ENCODE measurements at regions not wholly inside any gene's neighbourhood (a gene's known extent, or its start where the extent isn't known, plus 50 kb on each side); places are given as distances from the start of the nearest gene placed in this dataset.

DNA sequence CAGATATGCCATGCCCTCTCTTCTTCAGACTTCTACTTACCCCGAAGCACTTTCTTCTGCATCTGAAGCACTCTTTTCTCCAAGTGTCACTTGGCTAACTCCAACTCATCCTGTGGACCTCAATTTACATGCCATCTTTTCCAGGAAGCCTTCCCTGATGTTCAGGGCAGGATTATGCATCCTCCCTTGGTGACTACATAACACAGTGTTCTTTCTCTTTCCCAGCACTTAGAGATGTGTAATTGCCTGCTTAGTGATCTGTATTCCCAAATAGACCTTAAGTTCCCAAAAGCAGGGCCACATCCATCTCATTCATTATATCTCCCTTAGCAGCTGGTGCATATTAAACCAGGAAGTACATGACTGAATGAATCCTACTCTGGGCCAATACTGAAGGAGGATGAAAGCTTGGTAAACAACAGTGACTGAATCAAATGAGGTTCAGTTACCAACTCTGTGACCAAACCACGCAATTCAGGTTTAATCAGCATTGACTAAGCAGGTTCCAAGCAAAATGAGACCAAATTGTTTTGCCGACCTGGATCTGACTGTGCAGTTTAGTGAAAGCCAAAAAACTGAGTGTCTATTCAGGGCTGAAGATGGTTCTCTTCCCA is 121.4 kb upstream of the TCF21 start:
- Histone ChIP-seq H3K9ac (ENCODE audit: low read length) (no peak overlapping the region), H3K9me3 (ENCODE audit: low read length) (no peaks in the 10 kb centered on the region), H3K27ac (ENCODE audit: low read length) (no peak overlapping the region), H3K79me2 (replicated peaks; ENCODE audit: insufficient read depth, low read length) (no peaks in the 10 kb centered on the region), H3K4me3 (ENCODE audit: low read length) (no peak overlapping the region), H4K20me1 (ENCODE audit: insufficient read depth) (no peaks in the 10 kb centered on the region), H2AFZ (ENCODE audit: low read depth, low read length) (no peak overlapping the region), H3K36me3 (ENCODE audit: insufficient read depth, low read length) (no peaks in the 10 kb centered on the region), H3F3A (ENCODE audit: insufficient read depth, low read length, poor library complexity, severe bottlenecking) (no peaks in the 10 kb centered on the region), H3K27me3 (ENCODE audit: insufficient read depth, low read depth, low read length) (no peaks in the 10 kb centered on the region), H3K4me2 (ENCODE audit: low read length) (no peak overlapping the region), H3K9me2 (ENCODE audit: insufficient read depth, low read length) (no peaks in the 10 kb centered on the region)
- TF ChIP-seq, protein P1, sequence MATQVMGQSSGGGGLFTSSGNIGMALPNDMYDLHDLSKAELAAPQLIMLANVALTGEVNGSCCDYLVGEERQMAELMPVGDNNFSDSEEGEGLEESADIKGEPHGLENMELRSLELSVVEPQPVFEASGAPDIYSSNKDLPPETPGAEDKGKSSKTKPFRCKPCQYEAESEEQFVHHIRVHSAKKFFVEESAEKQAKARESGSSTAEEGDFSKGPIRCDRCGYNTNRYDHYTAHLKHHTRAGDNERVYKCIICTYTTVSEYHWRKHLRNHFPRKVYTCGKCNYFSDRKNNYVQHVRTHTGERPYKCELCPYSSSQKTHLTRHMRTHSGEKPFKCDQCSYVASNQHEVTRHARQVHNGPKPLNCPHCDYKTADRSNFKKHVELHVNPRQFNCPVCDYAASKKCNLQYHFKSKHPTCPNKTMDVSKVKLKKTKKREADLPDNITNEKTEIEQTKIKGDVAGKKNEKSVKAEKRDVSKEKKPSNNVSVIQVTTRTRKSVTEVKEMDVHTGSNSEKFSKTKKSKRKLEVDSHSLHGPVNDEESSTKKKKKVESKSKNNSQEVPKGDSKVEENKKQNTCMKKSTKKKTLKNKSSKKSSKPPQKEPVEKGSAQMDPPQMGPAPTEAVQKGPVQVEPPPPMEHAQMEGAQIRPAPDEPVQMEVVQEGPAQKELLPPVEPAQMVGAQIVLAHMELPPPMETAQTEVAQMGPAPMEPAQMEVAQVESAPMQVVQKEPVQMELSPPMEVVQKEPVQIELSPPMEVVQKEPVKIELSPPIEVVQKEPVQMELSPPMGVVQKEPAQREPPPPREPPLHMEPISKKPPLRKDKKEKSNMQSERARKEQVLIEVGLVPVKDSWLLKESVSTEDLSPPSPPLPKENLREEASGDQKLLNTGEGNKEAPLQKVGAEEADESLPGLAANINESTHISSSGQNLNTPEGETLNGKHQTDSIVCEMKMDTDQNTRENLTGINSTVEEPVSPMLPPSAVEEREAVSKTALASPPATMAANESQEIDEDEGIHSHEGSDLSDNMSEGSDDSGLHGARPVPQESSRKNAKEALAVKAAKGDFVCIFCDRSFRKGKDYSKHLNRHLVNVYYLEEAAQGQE (IDR thresholded peaks at IDR 0.05; ENCODE audit: borderline replicate concordance): no peak
- TF ChIP-seq POLR2AphosphoS5 (IDR thresholded peaks at IDR 0.05) (no peak), EP300 (conservative IDR thresholded peaks at IDR 0.05; ENCODE audit: poor library complexity, severe bottlenecking) (no peak), RAD21 (conservative IDR thresholded peaks at IDR 0.05) (no peak), TAF1 (IDR thresholded peaks at IDR 0.05; ENCODE audit: low read depth) (no peak), SMC3 (conservative IDR thresholded peaks at IDR 0.05; ENCODE audit: poor library complexity) (no peak), EZH2 (IDR thresholded peaks at IDR 0.05; ENCODE audit: borderline replicate concordance, insufficient read depth, low read length, poor library complexity, severe bottlenecking) (no peak), MXI1 (conservative IDR thresholded peaks at IDR 0.05; ENCODE audit: poor library complexity, severe bottlenecking) (no peak)
- TF ChIP-seq, protein P2, sequence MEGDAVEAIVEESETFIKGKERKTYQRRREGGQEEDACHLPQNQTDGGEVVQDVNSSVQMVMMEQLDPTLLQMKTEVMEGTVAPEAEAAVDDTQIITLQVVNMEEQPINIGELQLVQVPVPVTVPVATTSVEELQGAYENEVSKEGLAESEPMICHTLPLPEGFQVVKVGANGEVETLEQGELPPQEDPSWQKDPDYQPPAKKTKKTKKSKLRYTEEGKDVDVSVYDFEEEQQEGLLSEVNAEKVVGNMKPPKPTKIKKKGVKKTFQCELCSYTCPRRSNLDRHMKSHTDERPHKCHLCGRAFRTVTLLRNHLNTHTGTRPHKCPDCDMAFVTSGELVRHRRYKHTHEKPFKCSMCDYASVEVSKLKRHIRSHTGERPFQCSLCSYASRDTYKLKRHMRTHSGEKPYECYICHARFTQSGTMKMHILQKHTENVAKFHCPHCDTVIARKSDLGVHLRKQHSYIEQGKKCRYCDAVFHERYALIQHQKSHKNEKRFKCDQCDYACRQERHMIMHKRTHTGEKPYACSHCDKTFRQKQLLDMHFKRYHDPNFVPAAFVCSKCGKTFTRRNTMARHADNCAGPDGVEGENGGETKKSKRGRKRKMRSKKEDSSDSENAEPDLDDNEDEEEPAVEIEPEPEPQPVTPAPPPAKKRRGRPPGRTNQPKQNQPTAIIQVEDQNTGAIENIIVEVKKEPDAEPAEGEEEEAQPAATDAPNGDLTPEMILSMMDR (IDR thresholded peaks at IDR 0.05; ENCODE audit: poor library complexity, severe bottlenecking): no peak

DNA sequence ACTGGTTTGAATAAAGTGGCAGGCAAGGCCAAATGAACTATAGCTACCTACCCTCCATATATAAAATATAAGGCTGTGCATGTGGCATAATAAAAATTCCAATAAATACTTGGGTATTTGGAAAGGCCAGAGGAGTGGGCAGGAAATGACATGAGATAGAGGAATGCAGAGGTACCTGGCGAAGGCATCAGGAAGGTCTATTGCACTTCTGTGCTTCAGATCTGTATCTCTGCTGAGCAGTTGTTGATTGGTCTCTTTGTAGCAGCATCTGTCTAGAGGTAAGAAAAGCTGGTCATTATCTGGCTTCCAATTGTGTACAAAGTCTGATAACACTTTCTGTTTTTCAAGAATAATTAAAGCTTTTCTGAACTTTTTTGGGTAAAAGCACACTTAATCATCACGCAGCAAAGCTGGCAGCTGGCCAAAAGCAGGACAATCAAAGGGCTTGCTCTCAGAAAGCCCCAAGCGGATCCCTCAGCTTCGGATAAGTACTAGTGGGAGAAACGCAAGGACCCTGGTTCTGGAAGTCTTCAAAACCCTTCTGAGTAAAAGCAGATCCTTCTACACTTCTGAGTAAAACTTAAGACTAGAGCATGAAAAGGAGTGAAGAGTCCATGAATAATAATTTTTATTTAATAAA is 120.1 kb upstream of the TCF21 start:
- TF ChIP-seq POLR2AphosphoS5 (IDR thresholded peaks at IDR 0.05) (no peak), EZH2 (IDR thresholded peaks at IDR 0.05; ENCODE audit: borderline replicate concordance, insufficient read depth, low read length, poor library complexity, severe bottlenecking) (no peak), TAF1 (IDR thresholded peaks at IDR 0.05; ENCODE audit: low read depth) (no peak), RAD21 (conservative IDR thresholded peaks at IDR 0.05) (no peak)
- TF ChIP-seq, protein P1 (IDR thresholded peaks at IDR 0.05; ENCODE audit: borderline replicate concordance): no peak
- Histone ChIP-seq H3K27ac (ENCODE audit: low read length) (no peak overlapping the region), H3K9ac (ENCODE audit: low read length) (no peak overlapping the region), H3K36me3 (ENCODE audit: insufficient read depth, low read length) (no peaks in the 10 kb centered on the region), H3K9me3 (ENCODE audit: low read length) (no peaks in the 10 kb centered on the region), H3K4me3 (ENCODE audit: low read length) (no peak overlapping the region), H3K27me3 (ENCODE audit: insufficient read depth, low read depth, low read length) (no peaks in the 10 kb centered on the region), H2AFZ (ENCODE audit: low read depth, low read length) (no peak overlapping the region), H4K20me1 (ENCODE audit: insufficient read depth) (no peaks in the 10 kb centered on the region), H3K79me2 (replicated peaks; ENCODE audit: insufficient read depth, low read length) (no peaks in the 10 kb centered on the region), H3K4me2 (ENCODE audit: low read length) (no peak overlapping the region), H3F3A (ENCODE audit: insufficient read depth, low read length, poor library complexity, severe bottlenecking) (no peaks in the 10 kb centered on the region), H3K9me2 (ENCODE audit: insufficient read depth, low read length) (no peaks in the 10 kb centered on the region)

Measured in neural cell (in vitro differentiated cells).